OCI-LY1 (cell line): ENCODE measurements at regions not wholly inside any gene's neighbourhood (a gene's known extent, or its start where the extent isn't known, plus 50 kb on each side); places are given as distances from the start of the nearest gene placed in this dataset.
"Not testable (repeated sequence)": the region's sequence is repeated elsewhere in the genome, so short reads cannot be mapped to it uniquely, and the experiment has no call there.

Experiments used
- H2AFZ ChIP-seq: fragments of 200-600 bp; sonication (generic), shearing (Covaris generic); 2 replicates; pipeline ENCODE4 v1.6.0; 2014; ENCODE audit warnings: antibody characterized with exemption, mild to moderate bottlenecking, low read length
- H3F3A ChIP-seq: fragments of 200-600 bp; sonication (generic), shearing (Covaris generic); 2 replicates; pipeline ENCODE4 v1.6.0; 2014; ENCODE audit warnings: mild to moderate bottlenecking, antibody characterized with exemption, low read length, moderate library complexity; ENCODE audit not compliant: insufficient read depth
- H3K27ac ChIP-seq: fragments of 200-600 bp; sonication (generic); 2 replicates; pipeline ENCODE4 v1.5.1; 2014; ENCODE audit warnings: low read length, mixed run types, mild to moderate bottlenecking, low read depth; ENCODE audit not compliant: poor library complexity, severe bottlenecking
- H3K27me3 ChIP-seq: fragments of 200-600 bp; sonication (generic); 2 replicates; pipeline ENCODE4 v1.6.0; 2014; ENCODE audit warnings: antibody characterized with exemption, mild to moderate bottlenecking, low read length, moderate library complexity; ENCODE audit not compliant: insufficient read depth
- H3K36me3 ChIP-seq: fragments of 200-600 bp; sonication (generic); 2 replicates; pipeline ENCODE4 v1.6.1; 2014; ENCODE audit warnings: mild to moderate bottlenecking, antibody characterized with exemption, low read length, moderate library complexity, mixed read lengths; ENCODE audit not compliant: insufficient read depth
- H3K4me1 ChIP-seq: fragments of 200-600 bp; sonication (generic); 2 replicates; pipeline ENCODE4 v1.5.1; 2014; ENCODE audit warnings: mild to moderate bottlenecking, low read length, moderate library complexity; ENCODE audit not compliant: insufficient read depth, severe bottlenecking
- H3K4me2 ChIP-seq: fragments of 200-600 bp; sonication (generic), shearing (Covaris generic); 2 replicates; pipeline ENCODE4 v1.6.1; 2014; ENCODE audit warnings: low read length
- H3K4me3 ChIP-seq: fragments of 200-600 bp; sonication (generic); 2 replicates; pipeline ENCODE4 v1.5.1; 2014; ENCODE audit warnings: low read length, low read depth, mild to moderate bottlenecking, mixed read lengths; ENCODE audit not compliant: poor library complexity, severe bottlenecking
- H3K79me2 ChIP-seq: fragments of 200-600 bp; shearing (Covaris generic); 2 replicates; pipeline ENCODE4 v1.6.1; 2016; ENCODE audit warnings: mixed run types, low read length, mixed read lengths; ENCODE audit not compliant: insufficient read depth
- H3K9ac ChIP-seq: fragments of 200-600 bp; sonication (generic), shearing (Covaris generic); 2 replicates; pipeline ENCODE4 v1.6.1; 2014; ENCODE audit warnings: mild to moderate bottlenecking, low read length, mixed read lengths
- H3K9me2 ChIP-seq: fragments of 200-600 bp; sonication (generic), shearing (Covaris generic); 2 replicates; pipeline ENCODE4 v1.6.1; 2014; ENCODE audit warnings: low read depth, mild to moderate bottlenecking, low read length, mixed read lengths
- H3K9me3 ChIP-seq: fragments of 200-600 bp; shearing (Covaris generic); 2 replicates; pipeline ENCODE4 v1.6.1; 2014; ENCODE audit warnings: low read length, mixed read lengths
- H4K20me1 ChIP-seq: fragments of 200-600 bp; sonication (generic), shearing (Covaris generic); 2 replicates; pipeline ENCODE4 v1.6.0; 2016; ENCODE audit warnings: mild to moderate bottlenecking, low read length; ENCODE audit not compliant: insufficient read depth
- CTCF ChIP-seq: fragments of 200-600 bp; sonication (generic), shearing (Covaris generic); IDR thresholded peaks from 2 replicates; pipeline ENCODE4 v1.5.1; 2017; ENCODE audit warnings: mild to moderate bottlenecking, antibody characterized with exemption, low read length, moderate library complexity, mixed read lengths
- EZH2 ChIP-seq: fragments of 200-600 bp; sonication (generic), shearing (Covaris generic); IDR thresholded peaks from 2 replicates; pipeline ENCODE4 v1.8.0; 2017; ENCODE audit warnings: borderline replicate concordance, mixed run types, mild to moderate bottlenecking, antibody characterized with exemption, low read length, moderate library complexity, mixed read lengths

DNA sequence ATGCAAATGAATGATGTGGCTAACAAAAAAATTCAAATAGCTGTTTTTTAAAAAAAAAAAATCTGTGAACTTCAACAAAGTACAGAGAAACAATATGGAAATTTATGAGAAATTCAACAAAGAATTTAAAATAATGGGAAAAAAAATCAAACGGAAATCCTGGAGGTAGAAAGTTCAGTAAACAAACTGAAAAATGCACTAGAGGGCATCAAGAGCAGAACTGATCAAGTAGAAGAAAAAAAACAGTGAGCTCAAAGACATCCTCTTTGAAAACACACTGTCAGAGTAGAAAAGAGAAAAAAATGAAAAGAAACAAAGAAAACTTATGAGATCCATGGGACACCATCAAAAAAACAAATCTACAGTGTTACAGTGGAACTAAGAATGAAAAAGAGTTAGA lies 2191.1 kb upstream of the DEFB115 start:
- not testable (repeated sequence) for H3K36me3 ChIP-seq, H3F3A ChIP-seq, H3K9ac ChIP-seq, H3K4me1 ChIP-seq, H3K4me2 ChIP-seq, H3K27me3 ChIP-seq, H2AFZ ChIP-seq, H3K9me3 ChIP-seq, H3K4me3 ChIP-seq, H3K27ac ChIP-seq, H3K9me2 ChIP-seq, H3K79me2 ChIP-seq, H4K20me1 ChIP-seq

GRCh38 chr20:29073640-29074039 lies 2183.8 kb upstream of the DEFB115 start:
- H3K4me3 ChIP-seq, H3K27ac ChIP-seq, H3K9me2 ChIP-seq, H3K9me3 ChIP-seq, H3K9ac ChIP-seq, H3K4me1 ChIP-seq, H2AFZ ChIP-seq, H3K79me2 ChIP-seq, H3K27me3 ChIP-seq, H4K20me1 ChIP-seq, H3K36me3 ChIP-seq, H3K4me2 ChIP-seq, H3F3A ChIP-seq: not testable (repeated sequence)

GRCh38 chr20:29079769-29080690 lies 2177.4 kb upstream of the DEFB115 start:
- Histone ChIP-seq H3K9ac (no peak overlapping the region), H3K9me3 (no peaks in the 10 kb centered on the region), H3F3A (no peaks in the 10 kb centered on the region), H4K20me1 (no peaks in the 10 kb centered on the region), H3K27ac (no peak overlapping the region), H3K4me2 (no peak overlapping the region), H3K27me3 (no peaks in the 10 kb centered on the region), H3K4me3 (no peak overlapping the region), H3K36me3 (no peaks in the 10 kb centered on the region), H2AFZ (no peak overlapping the region), H3K9me2 (no peaks in the 10 kb centered on the region), H3K4me1 (no peaks in the 10 kb centered on the region), H3K79me2 (no peaks in the 10 kb centered on the region)
- TF ChIP-seq EZH2 (no peak), CTCF (no peak)

DNA sequence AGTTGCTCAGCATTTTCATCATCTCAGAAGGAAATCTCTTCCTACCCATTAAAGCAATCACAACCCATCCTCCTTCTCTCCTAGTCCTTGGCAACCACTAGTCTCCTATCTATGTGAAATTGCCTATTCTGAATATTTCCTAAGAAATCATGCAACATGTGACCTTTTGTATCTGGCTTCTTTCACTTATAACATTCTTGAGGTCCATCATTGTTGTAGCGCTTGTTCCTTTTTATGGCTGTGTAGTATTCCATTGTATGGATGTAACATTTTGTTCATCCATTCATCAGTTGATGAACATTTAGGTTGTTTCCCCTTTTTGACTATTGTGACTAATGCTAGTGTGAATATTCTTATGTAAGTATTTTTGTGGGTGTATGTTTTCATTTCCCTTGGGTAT lies 2175.8 kb upstream of the DEFB115 start:
- not testable (repeated sequence) for H3K36me3 ChIP-seq, H3K79me2 ChIP-seq, H3K27ac ChIP-seq, H3K4me2 ChIP-seq, H3K9me2 ChIP-seq, H3F3A ChIP-seq, H3K4me1 ChIP-seq, H3K4me3 ChIP-seq, H4K20me1 ChIP-seq, H3K9ac ChIP-seq, H3K27me3 ChIP-seq, H2AFZ ChIP-seq, H3K9me3 ChIP-seq
